ENCODE measurements at regions not wholly inside any gene's neighbourhood (a gene's known extent, or its start where the extent isn't known, plus 50 kb on each side); places are given as distances from the start of the nearest gene placed in this dataset.
A peak's percentile ranks its signal among the peaks of the same experiment; 100 is the strongest.
"Not testable (repeated sequence)": the region's sequence is repeated elsewhere in the genome, so short reads cannot be mapped to it uniquely, and the experiment has no call there.

DNA sequence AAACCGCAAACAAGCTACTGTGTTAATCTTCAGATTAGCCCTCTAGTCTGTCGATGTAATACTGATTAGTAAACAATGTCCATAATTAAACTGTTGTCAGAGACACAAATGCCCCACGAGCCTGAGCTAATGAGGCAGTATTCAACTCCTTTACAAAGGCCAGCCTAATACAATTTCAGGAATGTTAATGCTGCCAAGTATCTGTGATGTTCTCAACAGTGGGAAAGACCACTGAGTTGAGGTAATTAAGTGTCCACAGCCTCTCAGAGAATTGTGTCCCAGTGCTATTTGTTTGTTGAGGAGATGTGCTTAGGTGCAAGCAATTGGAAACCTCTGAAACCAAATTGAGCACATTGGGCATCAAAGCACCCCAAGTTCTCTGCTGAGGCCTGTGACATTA lies 139.4 kb upstream of the CDKN3 start:
- H3K27me3 ChIP-seq (ENCODE audit: control insufficient read depth in 2 of 2, insufficient read depth in 1 of 2, low read length in 1 of 2), result no peaks in the 10 kb centered on the region
- H3K4me1 ChIP-seq (ENCODE audit: control insufficient read depth in 2 of 2, insufficient read depth in 2 of 2, low read length in 2 of 2), result no peaks in the 10 kb centered on the region
- DNase-seq (ENCODE audit: low read depth in 6 of 9, low spot score in 9 of 9), result no peak
- H3K9me3 ChIP-seq (ENCODE audit: control insufficient read depth in 2 of 2, insufficient read depth in 1 of 2, low read length in 1 of 2), result no peaks in the 10 kb centered on the region
- no peaks in the 10 kb centered on the region for H3K36me3 ChIP-seq (ENCODE audit: control insufficient read depth in 2 of 2, insufficient read depth in 2 of 2, low read length in 1 of 2)
- H3K27ac ChIP-seq (ENCODE audit: low read depth in 1 of 2, low read length in 1 of 2), result no peak overlapping the region
- no peak overlapping the region for H3K4me3 ChIP-seq (ENCODE audit: low read length in 2 of 2)
- WGBS, result 61% methylated on average over 3 of the region's 3 CpGs

DNA sequence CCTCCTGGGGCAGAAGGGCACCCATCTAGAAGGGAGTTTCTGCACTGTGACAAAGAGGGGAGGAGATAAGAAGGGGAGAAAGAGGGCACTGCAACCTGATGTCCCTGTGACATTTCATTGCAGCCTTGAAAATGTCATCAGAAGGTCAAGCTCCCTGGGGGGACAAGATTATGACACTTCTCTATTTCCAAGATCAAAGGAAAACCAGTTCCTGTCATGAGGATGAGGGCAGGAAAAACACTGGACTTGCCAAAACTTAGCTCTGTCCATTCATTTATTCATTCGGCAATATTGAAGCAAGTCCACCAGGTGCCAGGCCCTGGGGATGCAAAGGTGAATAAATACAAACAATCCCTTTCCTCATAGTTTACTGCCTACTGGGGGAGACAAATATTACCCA lies 138.4 kb upstream of the CDKN3 start:
- 96% methylated on average over 1 of the region's 1 CpG for WGBS
- Histone ChIP-seq H3K4me3 (ENCODE audit: low read length in 2 of 2) (no peak overlapping the region), H3K9me3 (ENCODE audit: control insufficient read depth in 2 of 2, insufficient read depth in 1 of 2, low read length in 1 of 2) (no peaks in the 10 kb centered on the region), H3K36me3 (ENCODE audit: control insufficient read depth in 2 of 2, insufficient read depth in 2 of 2, low read length in 1 of 2) (no peaks in the 10 kb centered on the region), H3K4me1 (ENCODE audit: control insufficient read depth in 2 of 2, insufficient read depth in 2 of 2, low read length in 2 of 2) (no peaks in the 10 kb centered on the region), H3K27ac (ENCODE audit: low read depth in 1 of 2, low read length in 1 of 2) (no peak overlapping the region), H3K27me3 (ENCODE audit: control insufficient read depth in 2 of 2, insufficient read depth in 1 of 2, low read length in 1 of 2) (no peaks in the 10 kb centered on the region)
- no peak for DNase-seq (ENCODE audit: low read depth in 6 of 9, low spot score in 9 of 9)

DNA sequence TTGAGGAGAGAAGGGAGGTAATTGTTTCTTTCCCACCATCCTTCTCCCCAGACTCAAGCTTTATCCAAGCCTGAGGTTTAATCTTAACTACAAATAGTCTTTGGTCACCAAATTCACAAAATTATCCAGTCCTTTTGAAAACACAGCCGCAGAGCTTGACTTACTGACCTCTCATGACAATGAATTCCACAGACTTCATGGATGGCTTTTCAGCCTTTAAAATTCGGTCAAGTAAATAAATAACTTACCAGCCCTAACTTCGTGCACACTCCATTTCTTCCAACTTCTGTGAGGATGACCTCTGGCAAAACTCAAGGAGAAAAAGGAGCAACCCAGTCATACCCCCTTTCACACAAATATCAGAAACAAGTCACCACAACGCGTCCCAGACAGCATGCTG lies 137.0 kb upstream of the CDKN3 start:
- no peak for DNase-seq (ENCODE audit: low read depth in 6 of 9, low spot score in 9 of 9)
- Histone ChIP-seq H3K4me1 (ENCODE audit: control insufficient read depth in 2 of 2, insufficient read depth in 2 of 2, low read length in 2 of 2) (no peaks in the 10 kb centered on the region), H3K9me3 (ENCODE audit: control insufficient read depth in 2 of 2, insufficient read depth in 1 of 2, low read length in 1 of 2) (no peaks in the 10 kb centered on the region), H3K4me3 (ENCODE audit: low read length in 2 of 2) (no peak overlapping the region), H3K36me3 (ENCODE audit: control insufficient read depth in 2 of 2, insufficient read depth in 2 of 2, low read length in 1 of 2) (no peaks in the 10 kb centered on the region), H3K27ac (ENCODE audit: low read depth in 1 of 2, low read length in 1 of 2) (no peak overlapping the region), H3K27me3 (ENCODE audit: control insufficient read depth in 2 of 2, insufficient read depth in 1 of 2, low read length in 1 of 2) (no peaks in the 10 kb centered on the region)
- WGBS, result 94% methylated on average over 5 of the region's 5 CpGs

DNA sequence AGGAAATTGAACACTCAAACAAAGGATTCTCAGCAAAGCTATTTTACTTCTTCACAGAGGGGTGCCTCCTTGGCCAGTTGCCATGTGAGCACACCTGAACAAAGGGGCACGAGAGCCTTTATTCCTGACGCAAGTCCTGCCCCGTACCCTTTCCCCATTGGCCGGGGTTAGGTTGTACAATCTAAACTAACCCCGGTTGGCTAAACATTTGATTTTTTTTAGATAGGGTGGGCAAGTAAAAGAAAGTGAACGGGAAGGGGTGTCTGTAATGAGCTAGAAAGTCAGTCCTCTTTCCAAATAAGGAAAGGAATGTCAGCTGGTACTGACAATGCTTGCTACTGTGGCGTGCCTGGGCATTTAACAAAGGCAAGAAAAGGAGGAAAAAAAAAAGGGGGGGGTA lies 135.5 kb upstream of the CDKN3 start:
- Histone ChIP-seq H3K36me3 (ENCODE audit: control insufficient read depth in 2 of 2, insufficient read depth in 2 of 2, low read length in 1 of 2) (no peaks in the 10 kb centered on the region), H3K9me3 (ENCODE audit: control insufficient read depth in 2 of 2, insufficient read depth in 1 of 2, low read length in 1 of 2) (no peaks in the 10 kb centered on the region), H3K4me1 (ENCODE audit: control insufficient read depth in 2 of 2, insufficient read depth in 2 of 2, low read length in 2 of 2) (no peaks in the 10 kb centered on the region), H3K27ac (ENCODE audit: low read depth in 1 of 2, low read length in 1 of 2) (no peak overlapping the region), H3K27me3 (ENCODE audit: control insufficient read depth in 2 of 2, insufficient read depth in 1 of 2, low read length in 1 of 2) (no peaks in the 10 kb centered on the region), H3K4me3 (ENCODE audit: low read length in 2 of 2) (no peak overlapping the region)
- 87% methylated on average over 7 of the region's 7 CpGs for WGBS
- no peak for DNase-seq (ENCODE audit: low read depth in 6 of 9, low spot score in 9 of 9)

DNA sequence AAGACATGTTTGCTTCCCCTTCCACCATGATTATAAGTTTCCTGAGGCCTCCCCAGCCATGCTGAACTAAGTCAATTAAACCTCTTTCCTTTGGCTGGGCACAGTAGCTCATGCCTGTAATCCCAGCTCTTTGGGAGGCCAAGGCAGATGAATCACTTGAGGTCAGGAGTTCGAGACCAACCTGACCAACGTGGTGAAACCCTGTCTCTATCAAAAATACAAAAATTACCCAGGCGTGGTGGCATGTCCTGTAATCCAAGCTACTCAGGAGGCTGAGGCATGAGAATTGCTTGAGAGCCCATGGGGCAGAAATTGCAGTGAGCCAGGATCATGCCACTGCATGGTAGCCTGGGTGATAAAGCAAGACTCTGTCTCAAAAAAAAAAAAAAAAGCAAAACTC lies 130.2 kb upstream of the CDKN3 start:
- not testable (repeated sequence) for H3K4me1 ChIP-seq (ENCODE audit: control insufficient read depth in 2 of 2, insufficient read depth in 2 of 2, low read length in 2 of 2); DNase-seq (ENCODE audit: low read depth in 6 of 9, low spot score in 9 of 9); H3K27me3 ChIP-seq (ENCODE audit: control insufficient read depth in 2 of 2, insufficient read depth in 1 of 2, low read length in 1 of 2); H3K4me3 ChIP-seq (ENCODE audit: low read length in 2 of 2); H3K27ac ChIP-seq (ENCODE audit: low read depth in 1 of 2, low read length in 1 of 2); H3K36me3 ChIP-seq (ENCODE audit: control insufficient read depth in 2 of 2, insufficient read depth in 2 of 2, low read length in 1 of 2); H3K9me3 ChIP-seq (ENCODE audit: control insufficient read depth in 2 of 2, insufficient read depth in 1 of 2, low read length in 1 of 2)
- 92% methylated on average over 3 of the region's 3 CpGs for WGBS

DNA sequence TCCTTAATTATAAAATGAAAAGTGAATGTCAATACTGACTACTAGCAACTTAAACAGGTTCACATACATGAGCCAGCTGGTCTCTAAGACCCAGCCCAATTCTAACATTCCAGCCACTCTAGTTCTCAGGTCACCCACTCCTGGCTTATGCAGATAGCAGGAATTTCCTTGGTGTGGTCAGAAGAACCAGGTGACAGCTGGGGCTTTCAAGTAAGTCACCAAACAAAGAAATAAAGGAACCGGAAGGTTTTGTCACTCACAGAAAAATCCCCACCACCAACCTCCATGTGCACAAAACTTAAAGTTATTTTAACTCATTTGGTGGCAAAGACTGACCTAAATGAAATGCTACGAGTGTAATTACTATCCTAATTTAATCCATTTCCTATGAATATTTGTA lies 129.6 kb upstream of the CDKN3 start:
- no peak overlapping the region for H3K27ac ChIP-seq (ENCODE audit: low read depth in 1 of 2, low read length in 1 of 2)
- no peaks in the 10 kb centered on the region for H3K9me3 ChIP-seq (ENCODE audit: control insufficient read depth in 2 of 2, insufficient read depth in 1 of 2, low read length in 1 of 2)
- no peaks in the 10 kb centered on the region for H3K36me3 ChIP-seq (ENCODE audit: control insufficient read depth in 2 of 2, insufficient read depth in 2 of 2, low read length in 1 of 2)
- DNase-seq (ENCODE audit: low read depth in 6 of 9, low spot score in 9 of 9), result peak in 2 of 9 donors; percentile 2 to 20
- H3K4me1 ChIP-seq (ENCODE audit: control insufficient read depth in 2 of 2, insufficient read depth in 2 of 2, low read length in 2 of 2), result no peaks in the 10 kb centered on the region
- H3K27me3 ChIP-seq (ENCODE audit: control insufficient read depth in 2 of 2, insufficient read depth in 1 of 2, low read length in 1 of 2), result no peaks in the 10 kb centered on the region
- no peak overlapping the region for H3K4me3 ChIP-seq (ENCODE audit: low read length in 2 of 2)
- 77% methylated on average over 2 of the region's 2 CpGs for WGBS

DNA sequence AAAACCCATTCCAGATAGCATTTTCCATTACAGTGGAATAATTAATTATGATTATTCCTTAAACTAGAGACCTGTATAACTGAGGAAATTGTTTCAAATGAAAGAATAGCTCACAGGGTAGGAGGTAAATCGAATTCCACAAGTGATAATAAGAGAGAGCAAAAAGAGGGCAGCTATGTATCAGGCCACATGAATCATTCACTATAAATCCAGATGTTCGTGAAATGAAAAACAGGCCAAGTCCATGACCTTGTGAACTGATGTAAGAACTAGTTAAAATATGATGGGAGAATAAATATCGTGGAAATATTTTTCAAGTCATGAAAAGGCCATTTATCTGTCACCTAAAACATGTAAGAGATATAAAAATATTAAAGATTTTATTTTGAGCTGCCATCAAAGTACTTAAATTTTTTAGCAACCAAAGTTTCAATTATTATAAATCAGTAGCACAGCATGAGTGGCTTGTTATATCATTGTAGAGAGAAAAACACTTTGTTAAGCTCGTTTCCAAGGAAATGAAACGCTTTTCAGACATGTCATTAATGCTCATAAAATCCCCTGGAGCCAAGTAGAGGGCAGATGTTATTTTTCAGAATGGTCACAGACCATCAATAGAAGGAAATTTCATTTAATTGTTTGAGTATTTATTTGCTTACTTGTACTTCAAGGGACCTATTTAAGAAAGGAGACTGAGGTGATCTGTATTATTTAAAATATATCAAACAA lies 120.6 kb upstream of the CDKN3 start:
- no peaks in the 10 kb centered on the region for H3K27me3 ChIP-seq (ENCODE audit: control insufficient read depth in 2 of 2, insufficient read depth in 1 of 2, low read length in 1 of 2)
- WGBS, result 84% methylated on average over 5 of the region's 5 CpGs
- no peak for DNase-seq (ENCODE audit: low read depth in 6 of 9, low spot score in 9 of 9)
- no peaks in the 10 kb centered on the region for H3K4me1 ChIP-seq (ENCODE audit: control insufficient read depth in 2 of 2, insufficient read depth in 2 of 2, low read length in 2 of 2)
- H3K27ac ChIP-seq (ENCODE audit: low read depth in 1 of 2, low read length in 1 of 2), result no peak overlapping the region
- no peak overlapping the region for H3K4me3 ChIP-seq (ENCODE audit: low read length in 2 of 2)
- no peaks in the 10 kb centered on the region for H3K9me3 ChIP-seq (ENCODE audit: control insufficient read depth in 2 of 2, insufficient read depth in 1 of 2, low read length in 1 of 2)
- H3K36me3 ChIP-seq (ENCODE audit: control insufficient read depth in 2 of 2, insufficient read depth in 2 of 2, low read length in 1 of 2), result no peaks in the 10 kb centered on the region

DNA sequence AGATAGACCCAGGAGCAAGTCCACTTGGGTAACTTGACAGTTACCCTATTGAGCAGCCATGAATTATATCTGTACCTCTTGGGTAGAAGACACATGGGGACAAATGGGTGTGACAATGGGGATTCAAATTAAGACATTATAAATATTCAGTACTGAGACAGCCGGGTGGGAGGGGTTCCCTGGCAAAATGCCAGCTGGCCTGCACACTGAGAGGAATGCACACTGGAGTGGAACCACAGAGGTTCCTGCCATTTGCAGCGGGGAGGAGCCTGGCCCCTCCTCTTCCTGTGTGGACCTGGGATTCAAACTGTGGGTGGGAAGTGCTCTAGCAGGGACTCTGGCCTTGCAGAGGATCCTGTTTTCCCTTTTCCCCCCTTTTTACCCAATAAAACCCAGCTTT lies 118.7 kb upstream of the CDKN3 start:
- Histone ChIP-seq H3K4me3 (ENCODE audit: low read length in 2 of 2) (no peak overlapping the region), H3K27me3 (ENCODE audit: control insufficient read depth in 2 of 2, insufficient read depth in 1 of 2, low read length in 1 of 2) (no peaks in the 10 kb centered on the region), H3K36me3 (ENCODE audit: control insufficient read depth in 2 of 2, insufficient read depth in 2 of 2, low read length in 1 of 2) (no peaks in the 10 kb centered on the region), H3K9me3 (ENCODE audit: control insufficient read depth in 2 of 2, insufficient read depth in 1 of 2, low read length in 1 of 2) (no peaks in the 10 kb centered on the region), H3K4me1 (ENCODE audit: control insufficient read depth in 2 of 2, insufficient read depth in 2 of 2, low read length in 2 of 2) (no peaks in the 10 kb centered on the region), H3K27ac (ENCODE audit: low read depth in 1 of 2, low read length in 1 of 2) (no peak overlapping the region)
- 66% methylated on average over 2 of the region's 2 CpGs for WGBS
- DNase-seq (ENCODE audit: low read depth in 6 of 9, low spot score in 9 of 9), result no peak

DNA sequence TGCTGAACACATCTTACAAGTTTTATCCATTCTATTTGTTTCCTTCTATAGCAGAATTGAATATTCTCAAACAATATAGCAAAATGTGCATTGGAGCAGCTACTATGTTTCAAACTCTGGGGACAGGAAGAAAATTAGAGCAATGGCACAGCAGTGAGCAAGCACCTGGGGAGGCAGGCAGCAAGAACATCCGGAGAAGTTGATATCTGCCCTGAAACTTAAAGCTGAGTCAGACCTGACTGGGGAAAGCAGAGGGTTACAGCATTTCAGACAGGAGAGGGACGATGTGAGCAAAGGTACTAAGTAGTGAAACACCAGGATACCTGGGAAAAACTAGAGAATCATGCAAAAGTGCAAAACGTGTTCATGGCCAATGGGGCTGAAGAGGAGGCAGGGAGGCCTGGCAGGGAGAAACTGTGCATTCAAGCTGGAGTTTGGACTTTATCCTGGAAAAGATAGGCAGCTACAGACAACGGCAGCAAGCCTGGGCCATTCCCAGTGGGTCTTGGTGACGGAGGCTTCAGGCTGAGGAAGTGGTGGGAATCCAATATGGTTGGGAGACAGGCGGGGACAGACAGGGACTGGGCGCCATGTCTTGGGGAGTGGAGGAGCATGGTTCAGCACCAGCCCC lies 118.0 kb upstream of the CDKN3 start:
- no peak for DNase-seq (ENCODE audit: low read depth in 6 of 9, low spot score in 9 of 9)
- H3K27ac ChIP-seq (ENCODE audit: low read depth in 1 of 2, low read length in 1 of 2), result no peak overlapping the region
- H3K9me3 ChIP-seq (ENCODE audit: control insufficient read depth in 2 of 2, insufficient read depth in 1 of 2, low read length in 1 of 2), result no peaks in the 10 kb centered on the region
- H3K36me3 ChIP-seq (ENCODE audit: control insufficient read depth in 2 of 2, insufficient read depth in 2 of 2, low read length in 1 of 2), result no peaks in the 10 kb centered on the region
- WGBS, result 94% methylated on average over 7 of the region's 7 CpGs
- H3K4me3 ChIP-seq (ENCODE audit: low read length in 2 of 2), result no peak overlapping the region
- no peaks in the 10 kb centered on the region for H3K4me1 ChIP-seq (ENCODE audit: control insufficient read depth in 2 of 2, insufficient read depth in 2 of 2, low read length in 2 of 2)
- H3K27me3 ChIP-seq (ENCODE audit: control insufficient read depth in 2 of 2, insufficient read depth in 1 of 2, low read length in 1 of 2), result no peaks in the 10 kb centered on the region

All from thymus (tissue), 11 donors.